HepG2 (cell line): ENCODE measurements at regions not wholly inside any gene's neighbourhood (a gene's known extent, or its start where the extent isn't known, plus 50 kb on each side); places are given as distances from the start of the nearest gene placed in this dataset.
A peak's percentile ranks its signal among the peaks of the same experiment; 100 is the strongest.

ENCODE experiments used
- BRF2 ChIP-seq: sonication (generic); formaldehyde crosslinking; IDR thresholded peaks from 2 replicates; pipeline ENCODE4 v1.8.1; 2022; ENCODE audit warnings: mild to moderate bottlenecking, missing genetic modification reagents
- ZNF333 ChIP-seq: sonication (generic); formaldehyde crosslinking; IDR thresholded peaks from 2 replicates; pipeline ENCODE4 v1.4.0; 2020; ENCODE audit warnings: mild to moderate bottlenecking, missing genetic modification reagents, borderline replicate concordance
- ZNF354B ChIP-seq: sonication (generic); formaldehyde crosslinking; IDR thresholded peaks from 2 replicates; pipeline ENCODE4 v1.8.0; 2022; ENCODE audit warnings: mild to moderate bottlenecking, missing genetic modification reagents
- ZNF382 ChIP-seq: sonication (generic); formaldehyde crosslinking; IDR thresholded peaks from 2 replicates; pipeline ENCODE4 v1.5.0; 2020; ENCODE audit warnings: missing genetic modification reagents, mild to moderate bottlenecking, borderline replicate concordance

- TF ChIP-seq BRF2 (CRISPR knock-in tag) = peak; percentile 85; the same call in 1 of the 2 replicates
- TF ChIP-seq ZNF382 = no peak
- no peak for TF ChIP-seq ZNF354B (CRISPR knock-in tag)
- TF ChIP-seq ZNF333 (CRISPR knock-in tag) = no peak
Observed at GRCh38 chr6:113352029-113352801, 504.9 kb upstream of the MARCKS start.
